Bronchial epithelial cell (primary cell): ENCODE measurements at regions not wholly inside any gene's neighbourhood (a gene's known extent, or its start where the extent isn't known, plus 50 kb on each side); places are given as distances from the start of the nearest gene placed in this dataset.

Source experiments
- DNase-seq: peaks from one replicate; pipeline ENCODE4 v3.0.0-alpha.2; 2010; ENCODE audit warnings: low read depth
- FAIRE-seq: peaks from 2 replicates; lab custom pipeline; 2011; peaks lifted over from hg19 to GRCh38; lab: Jason Lieb, UNC
- H3K27me3 ChIP-seq: 2 replicates; pipeline ENCODE4 v1.5.1; 2011; ENCODE audit warnings: low read length; ENCODE audit not compliant: control insufficient read depth, insufficient read depth
- H3K36me3 ChIP-seq: 2 replicates; pipeline ENCODE4 v1.5.1; 2011; ENCODE audit warnings: low read length; ENCODE audit not compliant: control insufficient read depth, insufficient read depth
- H3K4me3 ChIP-seq: 2 replicates; pipeline ENCODE4 v1.5.1; 2011; ENCODE audit warnings: mild to moderate bottlenecking, low read depth, low read length, control low read depth
- TF ChIP-seq, protein P1 (sequence below): IDR thresholded peaks from 2 replicates; pipeline ENCODE4 v1.5.1; 2011; ENCODE audit warnings: mild to moderate bottlenecking, moderate library complexity, low read length, control low read depth, inconsistent platforms; ENCODE audit not compliant: insufficient read depth, severe bottlenecking

GRCh38 chr1:217238945-217239344 lies 391.9 kb downstream of the GPATCH2 start:
- DNase-seq: no peak
- Histone ChIP-seq H3K36me3 (no peaks in the 10 kb centered on the region), H3K27me3 (no peaks in the 10 kb centered on the region), H3K4me3 (no peak overlapping the region)
- FAIRE-seq: no peak
- TF ChIP-seq, protein P1, sequence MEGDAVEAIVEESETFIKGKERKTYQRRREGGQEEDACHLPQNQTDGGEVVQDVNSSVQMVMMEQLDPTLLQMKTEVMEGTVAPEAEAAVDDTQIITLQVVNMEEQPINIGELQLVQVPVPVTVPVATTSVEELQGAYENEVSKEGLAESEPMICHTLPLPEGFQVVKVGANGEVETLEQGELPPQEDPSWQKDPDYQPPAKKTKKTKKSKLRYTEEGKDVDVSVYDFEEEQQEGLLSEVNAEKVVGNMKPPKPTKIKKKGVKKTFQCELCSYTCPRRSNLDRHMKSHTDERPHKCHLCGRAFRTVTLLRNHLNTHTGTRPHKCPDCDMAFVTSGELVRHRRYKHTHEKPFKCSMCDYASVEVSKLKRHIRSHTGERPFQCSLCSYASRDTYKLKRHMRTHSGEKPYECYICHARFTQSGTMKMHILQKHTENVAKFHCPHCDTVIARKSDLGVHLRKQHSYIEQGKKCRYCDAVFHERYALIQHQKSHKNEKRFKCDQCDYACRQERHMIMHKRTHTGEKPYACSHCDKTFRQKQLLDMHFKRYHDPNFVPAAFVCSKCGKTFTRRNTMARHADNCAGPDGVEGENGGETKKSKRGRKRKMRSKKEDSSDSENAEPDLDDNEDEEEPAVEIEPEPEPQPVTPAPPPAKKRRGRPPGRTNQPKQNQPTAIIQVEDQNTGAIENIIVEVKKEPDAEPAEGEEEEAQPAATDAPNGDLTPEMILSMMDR: no peak

DNA sequence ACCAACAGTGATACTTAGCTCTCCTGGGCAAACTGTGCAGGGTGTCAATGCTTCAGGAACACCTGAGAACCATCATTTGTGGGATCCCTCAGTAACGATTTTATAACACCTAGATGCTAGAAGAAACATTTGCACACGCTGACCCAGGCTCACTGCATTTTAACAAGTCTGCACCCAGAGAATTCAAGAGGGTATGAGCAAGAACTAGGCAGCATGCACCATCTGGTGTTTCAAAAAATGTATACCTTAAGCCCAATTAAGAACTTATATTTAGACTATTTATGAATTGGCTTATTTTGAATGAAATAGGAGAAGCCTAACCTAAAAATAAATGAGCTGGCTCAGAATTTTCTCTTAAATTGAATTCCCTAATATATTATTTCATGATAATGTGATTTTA lies 400.5 kb downstream of the GPATCH2 start:
- FAIRE-seq: no peak
- H3K36me3 ChIP-seq: no peaks in the 10 kb centered on the region
- H3K27me3 ChIP-seq: no peaks in the 10 kb centered on the region
- DNase-seq: no peak
- TF ChIP-seq, protein P1: no peak
- no peak overlapping the region for H3K4me3 ChIP-seq

DNA sequence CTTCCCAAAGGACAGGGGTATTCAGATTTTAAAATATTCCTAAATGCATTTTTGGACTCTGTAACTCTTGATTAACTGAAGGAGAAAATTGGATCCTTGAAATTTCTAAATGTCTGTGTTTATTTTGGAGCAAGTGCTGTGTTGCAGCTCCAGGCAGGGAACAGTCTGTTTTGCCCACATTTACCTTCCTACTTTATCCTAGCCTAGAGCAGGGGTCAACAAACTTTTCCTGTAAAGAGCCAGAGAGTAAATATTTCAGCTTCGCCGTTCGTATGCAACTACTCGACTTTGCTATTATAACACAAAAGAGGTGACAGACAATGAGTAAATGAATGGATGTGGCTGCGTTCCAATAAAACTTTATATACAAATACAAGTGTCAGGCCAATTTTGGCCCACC lies 402.2 kb downstream of the GPATCH2 start:
- H3K4me3 ChIP-seq: no peak overlapping the region
- TF ChIP-seq, protein P1: no peak
- H3K36me3 ChIP-seq: no peaks in the 10 kb centered on the region
- no peak for DNase-seq
- FAIRE-seq: no peak
- no peaks in the 10 kb centered on the region for H3K27me3 ChIP-seq

- TF ChIP-seq, protein P1: no peak
- FAIRE-seq (no peak), DNase-seq (no peak)
- H3K36me3 ChIP-seq: no peaks in the 10 kb centered on the region
- H3K4me3 ChIP-seq: no peak overlapping the region
- H3K27me3 ChIP-seq: no peaks in the 10 kb centered on the region
Observed at GRCh38 chr1:217224201-217224600, 406.7 kb downstream of the GPATCH2 start.

GRCh38 chr1:217214551-217214950 lies 416.3 kb downstream of the GPATCH2 start:
- no peak for DNase-seq
- FAIRE-seq: no peak

DNA sequence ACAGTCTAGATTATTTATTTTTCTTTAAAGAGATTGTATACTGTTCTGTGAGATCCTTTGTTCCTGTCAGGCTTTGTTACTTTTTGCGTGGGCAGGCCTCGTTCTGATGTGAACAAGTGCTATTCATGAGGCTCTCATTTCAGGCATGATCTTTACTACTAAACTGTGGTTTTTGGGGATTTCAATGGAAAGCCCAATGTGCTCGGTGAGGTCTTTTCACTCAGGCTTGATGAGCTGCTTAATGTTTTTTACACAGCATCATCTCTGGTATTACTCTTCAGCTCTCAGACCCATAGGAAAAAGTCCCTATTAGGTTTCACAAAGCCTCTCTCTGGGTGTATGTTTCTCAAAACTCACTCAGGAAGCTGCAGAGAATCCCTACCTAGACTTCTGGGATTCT lies 419.4 kb downstream of the GPATCH2 start:
- no peak for DNase-seq
- TF ChIP-seq, protein P1: no peak
- H3K36me3 ChIP-seq: no peaks in the 10 kb centered on the region
- H3K27me3 ChIP-seq: no peaks in the 10 kb centered on the region
- FAIRE-seq: no peak
- H3K4me3 ChIP-seq: no peak overlapping the region

More at GRCh38 chr1:217214551-217214950, 416.3 kb downstream of the GPATCH2 start:
- TF ChIP-seq, protein P1: no peak
- no peak overlapping the region for H3K4me3 ChIP-seq
- H3K36me3 ChIP-seq: no peaks in the 10 kb centered on the region
- no peaks in the 10 kb centered on the region for H3K27me3 ChIP-seq
